ENCODE measurements at regions not wholly inside any gene's neighbourhood (a gene's known extent, or its start where the extent isn't known, plus 50 kb on each side); places are given as distances from the start of the nearest gene placed in this dataset.

DNA sequence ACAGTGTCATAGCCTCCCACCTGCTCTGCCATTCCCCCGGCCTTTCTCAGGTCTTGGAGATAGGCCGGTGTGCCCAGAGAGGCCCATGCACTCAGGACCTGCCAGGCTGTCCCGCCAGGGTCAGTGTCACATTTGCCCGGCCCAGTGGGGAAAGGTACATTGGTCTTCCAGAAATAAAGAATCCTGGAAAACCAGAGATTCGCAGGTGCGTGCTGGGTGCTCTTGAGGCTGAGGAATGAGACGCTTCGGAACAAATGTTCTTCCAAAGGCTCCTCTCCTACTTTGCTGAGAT is 205.8 kb upstream of the RTL1 start:
- Histone ChIP-seq H3K27me3 (ENCODE audit: insufficient read depth, low read length) (no peaks in the 10 kb centered on the region), H3K4me1 (ENCODE audit: insufficient read depth, low read length) (no peaks in the 10 kb centered on the region), H4K20me1 (ENCODE audit: insufficient read depth, low read length) (no peaks in the 10 kb centered on the region), H2AFZ (ENCODE audit: low read length) (no peak overlapping the region), H3K4me3 (ENCODE audit: insufficient read depth, low read length) (no peak overlapping the region), H3K27ac (ENCODE audit: low read depth, low read length) (no peak overlapping the region), H3K79me2 (ENCODE audit: insufficient read depth, low read length) (no peaks in the 10 kb centered on the region), H3K9me3 (ENCODE audit: low read depth, low read length) (no peaks in the 10 kb centered on the region), H3K36me3 (ENCODE audit: insufficient read depth, low read length) (no peaks in the 10 kb centered on the region), H3K4me2 (ENCODE audit: insufficient read depth, low read length) (no peak overlapping the region)
- DNase-seq (ENCODE audit: insufficient read length, low spot score, missing footprints), result no peak
- TF ChIP-seq, protein P1, sequence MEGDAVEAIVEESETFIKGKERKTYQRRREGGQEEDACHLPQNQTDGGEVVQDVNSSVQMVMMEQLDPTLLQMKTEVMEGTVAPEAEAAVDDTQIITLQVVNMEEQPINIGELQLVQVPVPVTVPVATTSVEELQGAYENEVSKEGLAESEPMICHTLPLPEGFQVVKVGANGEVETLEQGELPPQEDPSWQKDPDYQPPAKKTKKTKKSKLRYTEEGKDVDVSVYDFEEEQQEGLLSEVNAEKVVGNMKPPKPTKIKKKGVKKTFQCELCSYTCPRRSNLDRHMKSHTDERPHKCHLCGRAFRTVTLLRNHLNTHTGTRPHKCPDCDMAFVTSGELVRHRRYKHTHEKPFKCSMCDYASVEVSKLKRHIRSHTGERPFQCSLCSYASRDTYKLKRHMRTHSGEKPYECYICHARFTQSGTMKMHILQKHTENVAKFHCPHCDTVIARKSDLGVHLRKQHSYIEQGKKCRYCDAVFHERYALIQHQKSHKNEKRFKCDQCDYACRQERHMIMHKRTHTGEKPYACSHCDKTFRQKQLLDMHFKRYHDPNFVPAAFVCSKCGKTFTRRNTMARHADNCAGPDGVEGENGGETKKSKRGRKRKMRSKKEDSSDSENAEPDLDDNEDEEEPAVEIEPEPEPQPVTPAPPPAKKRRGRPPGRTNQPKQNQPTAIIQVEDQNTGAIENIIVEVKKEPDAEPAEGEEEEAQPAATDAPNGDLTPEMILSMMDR (IDR thresholded peaks at IDR 0.05; ENCODE audit: extremely low read depth, low read depth, low read length), result no peak

DNA sequence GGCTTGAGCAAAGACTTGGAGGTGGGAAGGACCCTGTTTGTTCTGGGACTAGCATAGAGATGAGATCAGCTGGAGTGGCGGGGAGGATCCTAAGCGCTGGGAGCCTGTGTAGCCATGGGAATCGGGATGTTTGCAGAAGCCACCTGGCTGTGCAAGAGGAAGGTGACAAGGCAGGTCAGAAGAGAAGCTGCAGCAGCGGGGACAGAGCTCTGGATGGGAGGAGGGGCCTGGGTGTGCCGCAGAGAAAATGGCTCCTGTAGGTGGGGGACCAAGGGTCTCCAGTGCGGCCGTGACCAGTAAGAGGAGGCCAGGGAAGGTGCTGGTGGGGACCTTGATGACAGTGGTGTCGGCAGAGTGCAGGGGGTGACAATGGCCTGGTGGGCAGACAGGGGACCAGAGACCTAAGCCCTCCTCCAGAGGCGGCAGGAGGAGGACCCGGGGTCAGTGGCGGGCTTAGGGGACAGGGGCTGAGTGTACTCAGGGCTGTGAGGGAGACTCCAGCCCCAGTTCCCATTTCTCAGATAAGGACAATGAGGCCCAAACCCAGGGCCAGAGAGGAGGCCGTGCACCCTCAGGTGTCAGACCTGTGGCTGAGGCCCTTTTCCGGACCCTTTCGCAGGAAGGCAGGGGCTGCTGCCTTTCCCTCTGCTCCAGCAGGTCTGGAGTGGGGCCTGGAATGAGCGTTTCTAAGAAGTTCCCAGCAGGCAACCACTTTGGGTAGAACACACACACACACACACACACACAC is 206.6 kb upstream of the RTL1 start:
- TF ChIP-seq, protein P1 (IDR thresholded peaks at IDR 0.05; ENCODE audit: extremely low read depth, low read depth, low read length), result no peak
- no peak overlapping the region for H3K4me2 ChIP-seq (ENCODE audit: insufficient read depth, low read length)
- no peaks in the 10 kb centered on the region for H3K36me3 ChIP-seq (ENCODE audit: insufficient read depth, low read length)
- H2AFZ ChIP-seq (ENCODE audit: low read length), result no peak overlapping the region
- H3K4me1 ChIP-seq (ENCODE audit: insufficient read depth, low read length), result no peaks in the 10 kb centered on the region
- no peaks in the 10 kb centered on the region for H3K9me3 ChIP-seq (ENCODE audit: low read depth, low read length)
- no peak overlapping the region for H3K4me3 ChIP-seq (ENCODE audit: insufficient read depth, low read length)
- H3K27ac ChIP-seq (ENCODE audit: low read depth, low read length), result no peak overlapping the region
- no peaks in the 10 kb centered on the region for H4K20me1 ChIP-seq (ENCODE audit: insufficient read depth, low read length)
- H3K27me3 ChIP-seq (ENCODE audit: insufficient read depth, low read length), result no peaks in the 10 kb centered on the region
- DNase-seq (ENCODE audit: insufficient read length, low spot score, missing footprints), result no peak
- no peaks in the 10 kb centered on the region for H3K79me2 ChIP-seq (ENCODE audit: insufficient read depth, low read length)

DNA sequence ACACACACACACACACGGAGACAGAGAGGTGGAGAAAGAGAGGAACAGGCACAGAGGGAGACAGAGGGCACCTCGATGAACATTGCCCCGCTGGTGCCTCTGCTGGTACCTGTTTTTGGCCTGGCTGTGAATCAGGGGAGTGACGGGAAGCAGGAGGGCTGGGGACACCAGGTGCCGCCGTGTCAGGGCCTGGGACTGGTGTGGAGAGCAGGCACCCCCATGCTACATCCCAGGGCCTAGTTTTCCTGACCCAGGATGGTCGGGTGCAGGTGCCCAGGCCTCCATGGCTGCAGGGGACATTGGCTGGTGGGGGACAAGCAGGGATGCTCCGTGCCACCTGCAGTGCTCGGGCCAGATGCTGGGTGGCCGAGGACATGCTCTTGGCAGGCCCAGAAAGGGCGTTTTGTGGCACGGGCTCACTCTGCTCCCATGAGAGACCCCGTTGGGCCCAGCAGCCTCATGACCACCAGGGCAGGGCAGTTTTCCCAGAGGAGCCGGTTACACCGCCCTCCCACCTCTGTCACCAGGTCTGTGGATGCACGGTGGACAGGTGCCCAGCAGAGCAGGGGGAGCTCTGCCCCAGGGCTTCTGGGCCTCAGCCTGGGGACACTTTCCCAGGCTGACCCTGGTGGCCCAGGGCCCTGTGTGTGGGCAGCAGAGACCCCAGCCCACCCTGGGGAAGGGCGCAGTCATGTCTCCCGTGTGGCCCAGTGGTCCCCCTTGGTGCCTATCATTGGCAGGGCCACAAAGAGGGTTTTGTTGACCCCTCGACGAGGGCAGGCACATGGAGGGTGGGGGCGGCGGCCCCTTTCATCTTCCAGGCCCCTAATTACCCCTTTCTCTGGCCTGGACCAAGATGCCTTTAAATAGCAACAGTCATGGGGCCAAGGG is 207.5 kb upstream of the RTL1 start:
- H3K4me3 ChIP-seq (ENCODE audit: insufficient read depth, low read length), result no peak overlapping the region
- TF ChIP-seq, protein P1 (IDR thresholded peaks at IDR 0.05; ENCODE audit: extremely low read depth, low read depth, low read length), result no peak
- H3K79me2 ChIP-seq (ENCODE audit: insufficient read depth, low read length), result no peaks in the 10 kb centered on the region
- no peaks in the 10 kb centered on the region for H4K20me1 ChIP-seq (ENCODE audit: insufficient read depth, low read length)
- no peaks in the 10 kb centered on the region for H3K4me1 ChIP-seq (ENCODE audit: insufficient read depth, low read length)
- H3K9me3 ChIP-seq (ENCODE audit: low read depth, low read length), result no peaks in the 10 kb centered on the region
- H3K4me2 ChIP-seq (ENCODE audit: insufficient read depth, low read length), result no peak overlapping the region
- no peaks in the 10 kb centered on the region for H3K36me3 ChIP-seq (ENCODE audit: insufficient read depth, low read length)
- no peak for DNase-seq (ENCODE audit: insufficient read length, low spot score, missing footprints)
- H3K27ac ChIP-seq (ENCODE audit: low read depth, low read length), result no peak overlapping the region
- H3K27me3 ChIP-seq (ENCODE audit: insufficient read depth, low read length), result no peaks in the 10 kb centered on the region
- H2AFZ ChIP-seq (ENCODE audit: low read length), result no peak overlapping the region

DNA sequence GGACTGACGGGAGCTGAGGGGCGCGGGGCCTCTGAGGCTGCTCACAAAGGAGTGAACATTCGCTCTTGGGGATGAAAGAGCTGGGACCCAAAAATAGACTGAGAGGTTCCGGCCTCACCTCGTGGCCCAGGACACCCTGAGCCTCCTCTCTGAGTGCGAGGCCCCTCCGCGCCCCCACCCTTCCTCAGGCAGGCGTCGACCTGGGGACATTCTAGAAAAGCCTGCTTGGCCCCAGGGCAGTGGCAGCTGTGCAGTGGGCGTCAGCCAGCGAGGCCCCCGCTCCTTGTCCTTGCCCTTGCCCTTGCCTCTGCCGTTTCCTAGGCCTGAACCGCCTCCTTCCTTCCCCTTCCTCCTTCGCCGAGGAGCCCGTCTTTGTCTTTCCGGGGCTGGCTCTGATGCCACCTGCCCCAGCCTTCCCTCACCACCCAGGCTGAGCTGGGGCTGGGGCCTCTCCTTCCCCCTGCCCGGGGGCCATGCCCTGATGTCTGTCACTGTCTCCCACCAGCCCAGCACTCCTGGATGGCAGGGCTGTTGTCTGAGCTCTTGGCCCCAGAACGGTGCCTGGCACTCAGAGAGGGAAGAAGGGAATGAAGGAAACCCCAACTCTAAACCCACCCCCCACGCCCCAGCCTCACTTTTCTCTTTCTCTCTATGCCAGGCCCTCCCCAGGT is 208.2 kb upstream of the RTL1 start:
- Histone ChIP-seq H3K36me3 (ENCODE audit: insufficient read depth, low read length) (no peaks in the 10 kb centered on the region), H3K79me2 (ENCODE audit: insufficient read depth, low read length) (no peaks in the 10 kb centered on the region), H3K4me1 (ENCODE audit: insufficient read depth, low read length) (no peaks in the 10 kb centered on the region), H3K27ac (ENCODE audit: low read depth, low read length) (no peak overlapping the region), H2AFZ (ENCODE audit: low read length) (no peak overlapping the region), H3K27me3 (ENCODE audit: insufficient read depth, low read length) (no peaks in the 10 kb centered on the region), H3K9me3 (ENCODE audit: low read depth, low read length) (no peaks in the 10 kb centered on the region), H3K4me3 (ENCODE audit: insufficient read depth, low read length) (no peak overlapping the region), H3K4me2 (ENCODE audit: insufficient read depth, low read length) (no peak overlapping the region), H4K20me1 (ENCODE audit: insufficient read depth, low read length) (no peaks in the 10 kb centered on the region)
- DNase-seq (ENCODE audit: insufficient read length, low spot score, missing footprints), result no peak
- TF ChIP-seq, protein P1 (IDR thresholded peaks at IDR 0.05; ENCODE audit: extremely low read depth, low read depth, low read length), result no peak
